Thyroid gland (tissue), 4 donors: ENCODE measurements at regions not wholly inside any gene's neighbourhood (a gene's known extent, or its start where the extent isn't known, plus 50 kb on each side); places are given as distances from the start of the nearest gene placed in this dataset.

Experiments
- POLR2A ChIP-seq, 2 donors: fragments of 450-650 bp; IDR thresholded peaks; one replicate each; pipeline ENCODE4 v1.6.1; 2017; ENCODE audit warnings: antibody characterized with exemption in 2 of 2, mild to moderate bottlenecking in 2 of 2, moderate library complexity in 1 of 2
- TF ChIP-seq, protein P1 (sequence below), 6 experiments: fragments of 200-600 bp in 3 of 6; fragments of 450-650 bp in 3 of 6; sonication (generic) in 3 of 6; IDR thresholded peaks; one replicate each; pipeline ENCODE4 v1.5.1; 2016 to 2019; ENCODE audit warnings: antibody characterized with exemption in 6 of 6, mild to moderate bottlenecking in 2 of 6, inconsistent platforms in 1 of 6, moderate library complexity in 1 of 6

DNA sequence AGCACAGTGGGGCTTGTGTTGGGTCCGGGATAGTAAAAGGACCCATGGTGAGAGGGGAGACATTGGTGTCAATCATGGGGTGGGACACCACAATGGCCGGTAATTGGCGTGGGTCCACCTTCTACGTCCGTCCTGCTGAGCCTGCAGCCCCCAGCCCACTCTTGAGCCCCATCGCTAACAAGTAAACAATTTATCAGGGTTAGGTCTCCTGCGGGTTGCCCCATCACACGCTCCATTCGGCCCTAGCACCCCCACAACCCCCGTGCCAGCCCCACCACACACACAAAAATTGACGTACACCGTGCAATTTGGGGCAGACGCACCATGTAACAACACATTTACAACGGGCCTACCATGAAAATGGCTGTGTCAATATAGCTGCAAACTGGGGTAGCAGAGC lies 86.5 kb upstream of the HTATIP2 start:
- TF ChIP-seq, protein P1, sequence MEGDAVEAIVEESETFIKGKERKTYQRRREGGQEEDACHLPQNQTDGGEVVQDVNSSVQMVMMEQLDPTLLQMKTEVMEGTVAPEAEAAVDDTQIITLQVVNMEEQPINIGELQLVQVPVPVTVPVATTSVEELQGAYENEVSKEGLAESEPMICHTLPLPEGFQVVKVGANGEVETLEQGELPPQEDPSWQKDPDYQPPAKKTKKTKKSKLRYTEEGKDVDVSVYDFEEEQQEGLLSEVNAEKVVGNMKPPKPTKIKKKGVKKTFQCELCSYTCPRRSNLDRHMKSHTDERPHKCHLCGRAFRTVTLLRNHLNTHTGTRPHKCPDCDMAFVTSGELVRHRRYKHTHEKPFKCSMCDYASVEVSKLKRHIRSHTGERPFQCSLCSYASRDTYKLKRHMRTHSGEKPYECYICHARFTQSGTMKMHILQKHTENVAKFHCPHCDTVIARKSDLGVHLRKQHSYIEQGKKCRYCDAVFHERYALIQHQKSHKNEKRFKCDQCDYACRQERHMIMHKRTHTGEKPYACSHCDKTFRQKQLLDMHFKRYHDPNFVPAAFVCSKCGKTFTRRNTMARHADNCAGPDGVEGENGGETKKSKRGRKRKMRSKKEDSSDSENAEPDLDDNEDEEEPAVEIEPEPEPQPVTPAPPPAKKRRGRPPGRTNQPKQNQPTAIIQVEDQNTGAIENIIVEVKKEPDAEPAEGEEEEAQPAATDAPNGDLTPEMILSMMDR (IDR thresholded peaks at IDR 0.05), result no peak
- no peak for TF ChIP-seq POLR2A (IDR thresholded peaks at IDR 0.05)
